Glutamatergic neuron (in vitro differentiated cells): ENCODE measurements at regions not wholly inside any gene's neighbourhood (a gene's known extent, or its start where the extent isn't known, plus 50 kb on each side); places are given as distances from the start of the nearest gene placed in this dataset.

Experiments
- DNase-seq: peaks from one replicate; pipeline ENCODE4 v3.0.0; 2022
- H3K27ac Mint-ChIP-seq: one replicate; pipeline ENCODE4 v1.8.0; 2020; ENCODE audit warnings: mild to moderate bottlenecking, mixed read lengths, inconsistent platforms; ENCODE audit not compliant: unreplicated experiment
- H3K27me3 Mint-ChIP-seq: one replicate; pipeline ENCODE4 v1.8.0; 2020; ENCODE audit warnings: mild to moderate bottlenecking, moderate library complexity, mixed read lengths, inconsistent platforms; ENCODE audit not compliant: unreplicated experiment
- H3K36me3 Mint-ChIP-seq: one replicate; pipeline ENCODE4 v1.8.0; 2020; ENCODE audit warnings: mild to moderate bottlenecking, mixed read lengths, inconsistent platforms; ENCODE audit not compliant: unreplicated experiment
- H3K4me1 Mint-ChIP-seq: one replicate; pipeline ENCODE4 v1.8.0; 2020; ENCODE audit warnings: mild to moderate bottlenecking, low read depth, mixed read lengths, inconsistent platforms; ENCODE audit not compliant: unreplicated experiment
- H3K4me3 Mint-ChIP-seq: one replicate; pipeline ENCODE4 v1.8.0; 2020; ENCODE audit warnings: mild to moderate bottlenecking, mixed read lengths, inconsistent platforms; ENCODE audit not compliant: unreplicated experiment
- H3K9me3 Mint-ChIP-seq: one replicate; pipeline ENCODE4 v1.8.0; 2020; ENCODE audit warnings: mild to moderate bottlenecking, moderate library complexity, mixed read lengths, inconsistent platforms; ENCODE audit not compliant: unreplicated experiment
- TF ChIP-seq, protein P1 (sequence below): fragments of 200-600 bp; sonication (generic); IDR thresholded peaks from one replicate; pipeline ENCODE4 v1.5.0; 2021; ENCODE audit not compliant: partially characterized antibody, unreplicated experiment

DNA sequence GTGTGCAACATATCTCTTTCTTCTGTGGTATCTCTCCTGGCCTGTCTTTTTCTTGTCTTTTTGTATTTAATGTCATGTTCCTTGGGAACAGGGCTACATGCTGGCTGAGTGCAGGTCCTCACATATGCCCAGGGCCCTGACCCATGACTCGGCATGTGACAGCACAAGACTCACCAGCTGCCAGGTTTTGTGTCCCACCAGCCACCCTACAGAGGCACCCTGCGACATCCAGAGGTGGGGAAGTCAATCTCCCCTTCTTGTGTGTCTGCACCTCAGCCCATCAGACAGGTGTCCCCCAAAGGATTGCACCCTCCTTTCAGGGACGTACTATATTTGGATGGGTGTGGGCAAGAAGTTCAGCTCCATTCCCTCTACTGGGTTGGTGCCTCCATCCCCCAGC is 576.3 kb downstream of the RNF144B start:
- Mint-ChIP-seq H3K27ac (no peak overlapping the region), H3K4me1 (no peaks in the 10 kb centered on the region), H3K9me3 (peaks cover 3% of the 10 kb centered on the region), H3K36me3 (peaks cover 4% of the 10 kb centered on the region), H3K4me3 (no peak overlapping the region), H3K27me3 (no peaks in the 10 kb centered on the region)
- no peak for DNase-seq
- TF ChIP-seq, protein P1, sequence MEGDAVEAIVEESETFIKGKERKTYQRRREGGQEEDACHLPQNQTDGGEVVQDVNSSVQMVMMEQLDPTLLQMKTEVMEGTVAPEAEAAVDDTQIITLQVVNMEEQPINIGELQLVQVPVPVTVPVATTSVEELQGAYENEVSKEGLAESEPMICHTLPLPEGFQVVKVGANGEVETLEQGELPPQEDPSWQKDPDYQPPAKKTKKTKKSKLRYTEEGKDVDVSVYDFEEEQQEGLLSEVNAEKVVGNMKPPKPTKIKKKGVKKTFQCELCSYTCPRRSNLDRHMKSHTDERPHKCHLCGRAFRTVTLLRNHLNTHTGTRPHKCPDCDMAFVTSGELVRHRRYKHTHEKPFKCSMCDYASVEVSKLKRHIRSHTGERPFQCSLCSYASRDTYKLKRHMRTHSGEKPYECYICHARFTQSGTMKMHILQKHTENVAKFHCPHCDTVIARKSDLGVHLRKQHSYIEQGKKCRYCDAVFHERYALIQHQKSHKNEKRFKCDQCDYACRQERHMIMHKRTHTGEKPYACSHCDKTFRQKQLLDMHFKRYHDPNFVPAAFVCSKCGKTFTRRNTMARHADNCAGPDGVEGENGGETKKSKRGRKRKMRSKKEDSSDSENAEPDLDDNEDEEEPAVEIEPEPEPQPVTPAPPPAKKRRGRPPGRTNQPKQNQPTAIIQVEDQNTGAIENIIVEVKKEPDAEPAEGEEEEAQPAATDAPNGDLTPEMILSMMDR = no peak

GRCh38 chr6:18973251-18973650 is 586.1 kb downstream of the RNF144B start:
- Mint-ChIP-seq H3K27ac (no peak overlapping the region), H3K27me3 (no peaks in the 10 kb centered on the region), H3K4me3 (no peak overlapping the region), H3K9me3 (no peaks in the 10 kb centered on the region), H3K4me1 (no peaks in the 10 kb centered on the region), H3K36me3 (no peaks in the 10 kb centered on the region)
- DNase-seq = no peak
- TF ChIP-seq, protein P1 = no peak

DNA sequence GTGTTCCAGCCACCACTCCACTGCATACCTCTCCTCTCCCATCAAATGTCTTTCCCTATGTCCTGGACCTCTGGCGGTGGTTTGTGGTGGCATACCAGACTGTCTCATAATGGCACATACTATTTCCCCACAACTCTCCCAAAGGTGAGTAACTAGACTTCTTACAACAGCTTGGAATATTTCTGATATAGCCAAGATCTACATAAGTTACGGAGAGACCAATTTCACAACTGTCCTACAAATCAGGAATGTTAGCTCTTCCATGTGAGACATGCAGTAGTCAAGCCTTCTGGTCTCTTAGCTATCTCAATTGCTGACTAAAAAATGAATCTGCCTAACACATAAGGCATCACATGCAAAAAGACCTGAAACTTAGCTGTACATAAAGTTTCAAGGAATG is 588.9 kb downstream of the RNF144B start:
- Mint-ChIP-seq H3K9me3 (no peaks in the 10 kb centered on the region), H3K27ac (no peak overlapping the region), H3K4me1 (no peaks in the 10 kb centered on the region), H3K4me3 (no peak overlapping the region), H3K27me3 (no peaks in the 10 kb centered on the region), H3K36me3 (no peaks in the 10 kb centered on the region)
- DNase-seq = no peak
- TF ChIP-seq, protein P1 = no peak

- H3K27ac Mint-ChIP-seq = no peak overlapping the region
- no peak overlapping the region for H3K4me3 Mint-ChIP-seq
- TF ChIP-seq, protein P1 = no peak
- no peaks in the 10 kb centered on the region for H3K9me3 Mint-ChIP-seq
- no peaks in the 10 kb centered on the region for H3K36me3 Mint-ChIP-seq
- H3K27me3 Mint-ChIP-seq = no peaks in the 10 kb centered on the region
- no peaks in the 10 kb centered on the region for H3K4me1 Mint-ChIP-seq
- DNase-seq = no peak
Measured at GRCh38 chr6:18976966-18977365, 589.8 kb downstream of the RNF144B start.

- H3K9me3 Mint-ChIP-seq = no peaks in the 10 kb centered on the region
Measured at GRCh38 chr6:18978337-18979128, 591.4 kb downstream of the RNF144B start.

More at GRCh38 chr6:18978337-18979128, 591.4 kb downstream of the RNF144B start:
- H3K27me3 Mint-ChIP-seq = no peaks in the 10 kb centered on the region
- H3K36me3 Mint-ChIP-seq = no peaks in the 10 kb centered on the region
- no peaks in the 10 kb centered on the region for H3K4me1 Mint-ChIP-seq
- H3K27ac Mint-ChIP-seq = no peak overlapping the region
- H3K4me3 Mint-ChIP-seq = no peak overlapping the region
- DNase-seq = no peak
- TF ChIP-seq, protein P1 = no peak
